Mesenchymal stem cell (in vitro differentiated cells and primary cell): ENCODE measurements at regions not wholly inside any gene's neighbourhood (a gene's known extent, or its start where the extent isn't known, plus 50 kb on each side); places are given as distances from the start of the nearest gene placed in this dataset.

Experiments
- DNase-seq: peaks from one replicate; pipeline ENCODE4 v3.0.0-alpha.2; 2013
- H2AFZ ChIP-seq: one replicate; pipeline ENCODE4 v1.6.1; 2013; ENCODE audit warnings: low read depth, mild to moderate bottlenecking, control low read depth, inconsistent platforms, low read length, moderate library complexity
- H2AK5ac ChIP-seq: 2 replicates; pipeline ENCODE4 v1.6.1; 2013; ENCODE audit warnings: low read length, moderate library complexity, mild to moderate bottlenecking, inconsistent platforms; ENCODE audit not compliant: severe bottlenecking
- H2BK120ac ChIP-seq: one replicate; pipeline ENCODE4 v1.6.1; 2013; ENCODE audit warnings: low read depth, mild to moderate bottlenecking, inconsistent platforms, low read length, moderate library complexity
- H2BK12ac ChIP-seq, 2 experiments: one replicate each; pipeline ENCODE4 v1.6.1; 2013; ENCODE audit warnings: inconsistent platforms in 2 of 2, low read length in 2 of 2, mild to moderate bottlenecking in 2 of 2, moderate library complexity in 2 of 2, control low read depth in 1 of 2
- H2BK15ac ChIP-seq: one replicate; pipeline ENCODE4 v1.6.1; 2013; ENCODE audit warnings: mild to moderate bottlenecking, low read depth, inconsistent platforms; ENCODE audit not compliant: poor library complexity, severe bottlenecking
- H2BK5ac ChIP-seq: 2 replicates; pipeline ENCODE4 v1.6.1; 2013; ENCODE audit warnings: low read depth, mild to moderate bottlenecking, low read length, control low read depth, inconsistent platforms; ENCODE audit not compliant: poor library complexity, severe bottlenecking
- H3K14ac ChIP-seq, 2 experiments: one replicate each; pipeline ENCODE4 v1.6.1; 2013; ENCODE audit warnings: inconsistent platforms in 2 of 2, low read length in 2 of 2, control low read depth in 1 of 2, mild to moderate bottlenecking in 1 of 2, moderate library complexity in 1 of 2
- H3K18ac ChIP-seq, 2 experiments: one replicate each; pipeline ENCODE4 v1.6.1; 2013; ENCODE audit warnings: inconsistent platforms in 2 of 2, low read length in 2 of 2, control low read depth in 1 of 2, low read depth in 1 of 2, mild to moderate bottlenecking in 1 of 2
- H3K23ac ChIP-seq, 2 experiments: one replicate each; pipeline ENCODE4 v1.6.1; 2013; ENCODE audit warnings: inconsistent platforms in 2 of 2, low read length in 2 of 2, mild to moderate bottlenecking in 2 of 2, moderate library complexity in 2 of 2, control low read depth in 1 of 2
- H3K27ac ChIP-seq: 2 replicates; pipeline ENCODE4 v1.5.1; 2013; ENCODE audit warnings: mild to moderate bottlenecking, moderate library complexity, low read length, control low read depth, inconsistent platforms; ENCODE audit not compliant: poor library complexity, severe bottlenecking
- H3K27me3 ChIP-seq, 2 experiments: 2 replicates each; pipeline versions ENCODE4 v1.6.1 to v1.7.0; 2013; ENCODE audit warnings: low read length in 2 of 2, mild to moderate bottlenecking in 2 of 2, moderate library complexity in 2 of 2, control low read depth in 1 of 2, inconsistent platforms in 1 of 2; ENCODE audit not compliant: control insufficient read depth in 1 of 2, insufficient read depth in 1 of 2
- H3K36me3 ChIP-seq, 2 experiments: 2 replicates each; pipeline versions ENCODE4 v1.6.1 to v1.7.0; 2013; ENCODE audit warnings: low read length in 2 of 2, control low read depth in 1 of 2, inconsistent platforms in 1 of 2, low read depth in 1 of 2, mild to moderate bottlenecking in 1 of 2; ENCODE audit not compliant: insufficient read depth in 2 of 2, control insufficient read depth in 1 of 2
- H3K4ac ChIP-seq, 2 experiments: one replicate each; pipeline ENCODE4 v1.6.1; 2013; ENCODE audit warnings: inconsistent platforms in 2 of 2, low read length in 2 of 2, mild to moderate bottlenecking in 2 of 2, moderate library complexity in 2 of 2, control low read depth in 1 of 2, low read depth in 1 of 2
- H3K4me1 ChIP-seq: 2 replicates; pipeline ENCODE4 v1.6.1; 2013; ENCODE audit warnings: low read depth, low read length, control low read depth; ENCODE audit not compliant: control insufficient read depth, insufficient read depth
- H3K4me2 ChIP-seq: 2 replicates; pipeline ENCODE4 v1.6.1; 2013; ENCODE audit warnings: low read length, mild to moderate bottlenecking, inconsistent platforms; ENCODE audit not compliant: poor library complexity, severe bottlenecking
- H3K4me3 ChIP-seq, 2 experiments: 2 replicates each; pipeline versions ENCODE4 v1.5.1 to v1.7.0; 2013; ENCODE audit warnings: low read length in 2 of 2, mild to moderate bottlenecking in 2 of 2, control low read depth in 1 of 2, low read depth in 1 of 2; ENCODE audit not compliant: insufficient read depth in 1 of 2
- H3K79me1 ChIP-seq: replicated peaks from 2 replicates; pipeline ENCODE4 v1.6.1; 2013; ENCODE audit warnings: mild to moderate bottlenecking, control low read depth, low read length, inconsistent platforms; ENCODE audit not compliant: poor library complexity, severe bottlenecking
- H3K9ac ChIP-seq: 2 replicates; pipeline ENCODE4 v1.7.0; 2013; ENCODE audit warnings: mild to moderate bottlenecking, low read length, moderate library complexity
- H3K9me3 ChIP-seq: 2 replicates; pipeline ENCODE4 v1.7.0; 2013; ENCODE audit warnings: mild to moderate bottlenecking, low read length; ENCODE audit not compliant: control insufficient read depth
- H4K8ac ChIP-seq: one replicate; pipeline ENCODE4 v1.6.1; 2013; ENCODE audit warnings: inconsistent platforms, mild to moderate bottlenecking, low read length, moderate library complexity
- H4K91ac ChIP-seq: one replicate; pipeline ENCODE4 v1.6.1; 2013; ENCODE audit warnings: mild to moderate bottlenecking, low read length, inconsistent platforms
- WGBS: methylation state at CpG from one replicate; pipeline ENCODE4 v1.1.7; 2013; ENCODE audit warnings: mixed read lengths; 5-methylcytosine and 5-hydroxymethylcytosine counted together

DNA sequence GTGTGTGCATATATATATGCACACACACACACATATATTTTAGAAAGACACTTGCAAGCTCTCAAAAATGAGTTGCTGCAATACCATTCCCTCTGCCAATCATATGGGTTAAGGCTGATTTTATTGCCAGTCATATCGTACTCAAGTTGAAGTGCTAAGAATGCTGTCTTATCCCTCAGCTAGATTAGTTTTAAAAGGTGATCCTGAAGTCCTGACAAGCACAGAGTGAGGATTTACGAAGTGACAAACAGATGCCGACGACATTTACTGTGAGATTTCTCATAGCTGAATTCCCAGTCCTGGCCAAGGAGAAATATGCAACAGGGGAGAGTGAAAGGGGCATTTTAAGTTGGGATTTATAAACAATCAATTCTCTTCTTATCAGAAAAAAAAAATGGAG lies 126.2 kb upstream of the RBFOX1 start:
- H2AFZ ChIP-seq = no peak overlapping the region
- H3K36me3 ChIP-seq = no peaks in the 10 kb centered on the region
- no peak overlapping the region for H3K4me3 ChIP-seq
- no peak overlapping the region for H2BK120ac ChIP-seq
- 59% methylated on average over 4 of the region's 4 CpGs for WGBS
- no peak for DNase-seq
- no peak overlapping the region for H3K4me2 ChIP-seq
- no peaks in the 10 kb centered on the region for H3K27me3 ChIP-seq
- H3K79me1 ChIP-seq = no peaks in the 10 kb centered on the region
- H3K27ac ChIP-seq = no peak overlapping the region
- H3K4me1 ChIP-seq = no peaks in the 10 kb centered on the region
- no peak overlapping the region for H3K23ac ChIP-seq
- no peak overlapping the region for H2BK15ac ChIP-seq
- no peak overlapping the region for H3K9ac ChIP-seq
- no peak overlapping the region for H4K8ac ChIP-seq
- no peak overlapping the region for H2BK5ac ChIP-seq
- H3K9me3 ChIP-seq = peaks cover 12% of the 10 kb centered on the region
- H2BK12ac ChIP-seq = no peak overlapping the region
- H2AK5ac ChIP-seq = no peak overlapping the region
- no peak overlapping the region for H4K91ac ChIP-seq
- no peak overlapping the region for H3K18ac ChIP-seq
- no peak overlapping the region for H3K4ac ChIP-seq
- H3K14ac ChIP-seq = no peak overlapping the region

DNA sequence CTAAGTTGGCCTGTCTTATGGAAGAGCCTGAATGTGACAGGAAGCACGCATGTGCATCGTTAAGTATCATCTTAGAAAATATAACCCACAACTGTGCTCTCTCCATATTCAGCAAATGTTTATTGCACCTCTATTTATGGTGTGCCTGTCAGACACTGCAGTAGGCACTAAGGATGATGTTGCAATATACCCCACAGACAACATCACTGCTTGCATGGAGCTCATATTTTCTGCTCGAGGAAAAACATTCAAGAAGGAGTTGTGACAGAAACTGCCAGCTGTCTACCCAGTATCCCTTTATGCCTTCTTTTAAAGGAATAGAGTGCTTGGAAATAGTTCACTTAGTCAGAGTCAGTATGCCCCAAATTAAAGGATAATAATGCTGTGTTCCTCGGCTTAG lies 132.3 kb upstream of the RBFOX1 start:
- H3K27me3 ChIP-seq = no peaks in the 10 kb centered on the region
- peaks cover 20% of the 10 kb centered on the region for H3K9me3 ChIP-seq
- no peak overlapping the region for H2BK120ac ChIP-seq
- H3K4me1 ChIP-seq = no peaks in the 10 kb centered on the region
- no peak overlapping the region for H3K18ac ChIP-seq
- no peak overlapping the region for H4K8ac ChIP-seq
- no peaks in the 10 kb centered on the region for H3K79me1 ChIP-seq
- H3K14ac ChIP-seq = no peak overlapping the region
- H3K23ac ChIP-seq = no peak overlapping the region
- H2BK12ac ChIP-seq = no peak overlapping the region
- H3K9ac ChIP-seq = no peak overlapping the region
- H3K27ac ChIP-seq = no peak overlapping the region
- H2BK5ac ChIP-seq = no peak overlapping the region
- no peaks in the 10 kb centered on the region for H3K36me3 ChIP-seq
- no peak overlapping the region for H3K4ac ChIP-seq
- no peak overlapping the region for H3K4me3 ChIP-seq
- H3K4me2 ChIP-seq = no peak overlapping the region
- H2AK5ac ChIP-seq = no peak overlapping the region
- WGBS = 61% methylated on average over 4 of the region's 4 CpGs
- no peak for DNase-seq
- no peak overlapping the region for H4K91ac ChIP-seq
- H2BK15ac ChIP-seq = no peak overlapping the region
- no peak overlapping the region for H2AFZ ChIP-seq

DNA sequence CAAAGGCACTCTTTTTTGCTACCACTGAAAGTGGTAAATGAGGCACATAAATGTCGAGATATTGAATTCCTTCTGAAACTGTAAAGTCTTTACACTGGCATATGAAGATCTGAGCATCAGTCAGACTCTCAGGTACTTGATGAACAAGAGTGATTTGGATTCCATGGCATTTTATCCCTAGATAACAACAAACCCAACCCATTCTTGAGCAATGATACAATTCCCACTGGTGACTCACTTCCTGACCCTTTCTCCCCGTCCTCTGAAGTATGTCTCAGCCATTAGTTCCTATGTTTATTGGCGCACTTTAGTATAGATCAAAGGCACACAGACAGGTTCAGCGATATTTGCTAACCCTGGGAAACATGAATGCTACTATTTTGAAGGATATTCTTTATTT lies 147.0 kb upstream of the RBFOX1 start:
- no peak overlapping the region for H4K91ac ChIP-seq
- no peak overlapping the region for H3K18ac ChIP-seq
- no peak overlapping the region for H3K9ac ChIP-seq
- no peak overlapping the region for H3K4me2 ChIP-seq
- no peak overlapping the region for H2BK15ac ChIP-seq
- H3K27ac ChIP-seq = no peak overlapping the region
- H2AFZ ChIP-seq = no peak overlapping the region
- no peaks in the 10 kb centered on the region for H3K79me1 ChIP-seq
- H2BK120ac ChIP-seq = no peak overlapping the region
- H3K36me3 ChIP-seq = no peaks in the 10 kb centered on the region
- H3K4me1 ChIP-seq = no peaks in the 10 kb centered on the region
- DNase-seq = no peak
- H3K14ac ChIP-seq = no peak overlapping the region
- H2BK5ac ChIP-seq = no peak overlapping the region
- no peak overlapping the region for H3K4ac ChIP-seq
- H3K23ac ChIP-seq = no peak overlapping the region
- peaks cover 11% of the 10 kb centered on the region for H3K9me3 ChIP-seq
- H4K8ac ChIP-seq = no peak overlapping the region
- no peaks in the 10 kb centered on the region for H3K27me3 ChIP-seq
- H3K4me3 ChIP-seq = no peak overlapping the region
- no peak overlapping the region for H2AK5ac ChIP-seq
- no peak overlapping the region for H2BK12ac ChIP-seq
- WGBS = 49% methylated on average over 3 of the region's 4 CpGs

DNA sequence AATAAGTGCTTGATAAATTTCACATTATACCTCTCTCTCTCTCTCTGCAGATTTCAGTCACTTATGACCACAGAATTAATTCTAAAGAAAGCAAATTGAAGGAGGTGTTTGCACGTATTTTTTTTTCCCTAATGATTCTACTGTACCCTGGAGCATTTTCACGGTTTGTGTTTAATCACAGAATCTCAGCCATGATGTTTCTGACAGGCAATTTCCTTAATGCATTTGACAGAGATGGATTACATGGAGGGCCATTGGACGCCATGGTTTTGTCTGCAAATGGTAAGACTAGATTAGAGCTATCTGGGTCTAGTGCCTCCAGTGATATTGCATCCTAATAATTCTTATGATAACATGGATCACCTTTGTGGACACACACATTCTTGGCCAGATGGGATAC lies 147.5 kb upstream of the RBFOX1 start:
- H2AFZ ChIP-seq = no peak overlapping the region
- H3K4me2 ChIP-seq = no peak overlapping the region
- no peak overlapping the region for H3K9ac ChIP-seq
- H2BK120ac ChIP-seq = no peak overlapping the region
- H3K4ac ChIP-seq = no peak overlapping the region
- no peak for DNase-seq
- H3K4me3 ChIP-seq = no peak overlapping the region
- no peaks in the 10 kb centered on the region for H3K4me1 ChIP-seq
- H2BK5ac ChIP-seq = no peak overlapping the region
- H3K27me3 ChIP-seq = no peaks in the 10 kb centered on the region
- H2BK12ac ChIP-seq = no peak overlapping the region
- H4K8ac ChIP-seq = no peak overlapping the region
- H3K27ac ChIP-seq = no peak overlapping the region
- WGBS = 63% methylated on average over 3 of the region's 3 CpGs
- H3K14ac ChIP-seq = no peak overlapping the region
- H2AK5ac ChIP-seq = no peak overlapping the region
- no peak overlapping the region for H3K23ac ChIP-seq
- H3K36me3 ChIP-seq = no peaks in the 10 kb centered on the region
- H2BK15ac ChIP-seq = no peak overlapping the region
- H3K79me1 ChIP-seq = no peaks in the 10 kb centered on the region
- no peak overlapping the region for H4K91ac ChIP-seq
- peaks cover 13% of the 10 kb centered on the region for H3K9me3 ChIP-seq
- no peak overlapping the region for H3K18ac ChIP-seq
